Nephron progenitor cell (in vitro differentiated cells): ENCODE measurements at regions not wholly inside any gene's neighbourhood (a gene's known extent, or its start where the extent isn't known, plus 50 kb on each side); places are given as distances from the start of the nearest gene placed in this dataset.

Source experiments
- DNase-seq: peaks from one replicate; pipeline ENCODE4 v3.0.0; 2021
- H3K27ac Mint-ChIP-seq: 2 replicates; pipeline ENCODE4 v1.8.0; 2021; ENCODE audit warnings: mild to moderate bottlenecking, moderate library complexity, mixed read lengths
- H3K27me3 Mint-ChIP-seq: 2 replicates; pipeline ENCODE4 v1.8.0; 2021; ENCODE audit warnings: mild to moderate bottlenecking, low read depth, mixed read lengths; ENCODE audit not compliant: poor library complexity
- H3K36me3 Mint-ChIP-seq: 2 replicates; pipeline ENCODE4 v1.8.0; 2021; ENCODE audit warnings: low read depth, mixed read lengths
- H3K4me1 Mint-ChIP-seq: 2 replicates; pipeline ENCODE4 v1.8.0; 2021; ENCODE audit warnings: mixed read lengths
- H3K4me3 Mint-ChIP-seq: 2 replicates; pipeline ENCODE4 v1.8.0; 2021; ENCODE audit warnings: mild to moderate bottlenecking, moderate library complexity, mixed read lengths
- H3K9me3 Mint-ChIP-seq: 2 replicates; pipeline ENCODE4 v1.8.0; 2021; ENCODE audit warnings: mild to moderate bottlenecking, moderate library complexity, mixed read lengths
- CTCF ChIP-seq: fragments of 200-600 bp; sonication (generic); IDR thresholded peaks from 2 replicates; pipeline ENCODE4 v1.5.0; 2021; ENCODE audit warnings: antibody characterized with exemption

GRCh38 chr9:3689555-3689954 lies 163.8 kb upstream of the RFX3 start:
- Mint-ChIP-seq H3K27ac (no peak overlapping the region), H3K4me1 (no peaks in the 10 kb centered on the region), H3K36me3 (no peaks in the 10 kb centered on the region), H3K4me3 (no peak overlapping the region), H3K27me3 (peaks cover 7% of the 10 kb centered on the region), H3K9me3 (no peaks in the 10 kb centered on the region)
- DNase-seq = no peak
- no peak for TF ChIP-seq CTCF

- TF ChIP-seq CTCF = no peak
- no peak overlapping the region for H3K27ac Mint-ChIP-seq
- H3K27me3 Mint-ChIP-seq = peaks cover 7% of the 10 kb centered on the region
- H3K9me3 Mint-ChIP-seq = no peaks in the 10 kb centered on the region
- H3K36me3 Mint-ChIP-seq = no peaks in the 10 kb centered on the region
- no peak for DNase-seq
- H3K4me3 Mint-ChIP-seq = no peak overlapping the region
- no peaks in the 10 kb centered on the region for H3K4me1 Mint-ChIP-seq
Observed at GRCh38 chr9:3687145-3687544, 161.3 kb upstream of the RFX3 start.

- no peak overlapping the region for H3K4me3 Mint-ChIP-seq
- H3K27ac Mint-ChIP-seq = no peak overlapping the region
- H3K27me3 Mint-ChIP-seq = peaks cover 4% of the 10 kb centered on the region
- H3K4me1 Mint-ChIP-seq = no peaks in the 10 kb centered on the region
- TF ChIP-seq CTCF = no peak
- no peaks in the 10 kb centered on the region for H3K36me3 Mint-ChIP-seq
- no peak for DNase-seq
- no peaks in the 10 kb centered on the region for H3K9me3 Mint-ChIP-seq
Observed at GRCh38 chr9:3682186-3682585, 156.4 kb upstream of the RFX3 start.

GRCh38 chr9:3677541-3677940 lies 151.7 kb upstream of the RFX3 start:
- Mint-ChIP-seq H3K36me3 (peaks cover 5% of the 10 kb centered on the region), H3K4me1 (peaks cover 4% of the 10 kb centered on the region), H3K9me3 (no peaks in the 10 kb centered on the region), H3K27me3 (no peaks in the 10 kb centered on the region), H3K4me3 (no peak overlapping the region), H3K27ac (no peak overlapping the region)
- no peak for DNase-seq
- no peak for TF ChIP-seq CTCF

GRCh38 chr9:3676766-3677165 lies 151.0 kb upstream of the RFX3 start:
- Mint-ChIP-seq H3K4me1 (peaks cover 4% of the 10 kb centered on the region), H3K9me3 (no peaks in the 10 kb centered on the region), H3K27me3 (no peaks in the 10 kb centered on the region), H3K4me3 (no peak overlapping the region), H3K27ac (no peak overlapping the region), H3K36me3 (peaks cover 5% of the 10 kb centered on the region)
- no peak for DNase-seq
- TF ChIP-seq CTCF = no peak

GRCh38 chr9:3675946-3676345 lies 150.1 kb upstream of the RFX3 start:
- H3K27ac Mint-ChIP-seq = no peak overlapping the region
- H3K9me3 Mint-ChIP-seq = no peaks in the 10 kb centered on the region
- TF ChIP-seq CTCF = no peak
- DNase-seq = no peak
- no peaks in the 10 kb centered on the region for H3K27me3 Mint-ChIP-seq
- H3K36me3 Mint-ChIP-seq = peaks cover 5% of the 10 kb centered on the region
- no peak overlapping the region for H3K4me3 Mint-ChIP-seq
- peaks cover 4% of the 10 kb centered on the region for H3K4me1 Mint-ChIP-seq
